Testis (tissue), 2 donors: ENCODE measurements at regions not wholly inside any gene's neighbourhood (a gene's known extent, or its start where the extent isn't known, plus 50 kb on each side); places are given as distances from the start of the nearest gene placed in this dataset.

Experiments
- DNase-seq: peaks from one replicate; pipeline ENCODE4 v3.0.0-alpha.2; 2019
- H3K27ac ChIP-seq, 2 donors: fragments of 200-600 bp; sonication (generic); one replicate each; pipeline ENCODE4 v1.5.1; 2019
- H3K27me3 ChIP-seq: fragments of 200-600 bp; sonication (generic); one replicate; pipeline ENCODE4 v1.5.1; 2019
- H3K36me3 ChIP-seq: fragments of 200-600 bp; sonication (generic); one replicate; pipeline ENCODE4 v1.5.1; 2017; ENCODE audit warnings: low read depth; ENCODE audit errors: missing control alignments
- H3K4me1 ChIP-seq: fragments of 200-600 bp; sonication (generic); one replicate; pipeline ENCODE4 v1.5.1; 2019
- H3K4me3 ChIP-seq, 2 donors: fragments of 200-600 bp; sonication (generic); one replicate each; pipeline ENCODE4 v1.5.1; 2017 to 2019
- H3K9me3 ChIP-seq: fragments of 200-600 bp; sonication (generic); one replicate; pipeline ENCODE4 v1.5.1; 2017
- POLR2A ChIP-seq: fragments of 450-650 bp; IDR thresholded peaks from one replicate; pipeline ENCODE4 v1.6.1; 2017; ENCODE audit warnings: antibody characterized with exemption, mild to moderate bottlenecking, moderate library complexity
- WGBS, 2 donors: methylation state at CpG; one replicate each; pipeline ENCODE4 v1.1.5; 2018; 5-methylcytosine and 5-hydroxymethylcytosine counted together
- intact Hi-C: fragments of 100-400 bp; cut with DNase I; formaldehyde crosslinking; loops from one replicate; pipeline ENCODE4 v1.15.1; 2023; ENCODE audit warnings: low total_unique reads
- TF ChIP-seq, protein P1 (sequence below), 3 experiments: fragments of 450-650 bp in 2 of 3; fragments of 200-600 bp in 1 of 3; sonication (generic) in 1 of 3; IDR thresholded peaks; one replicate each; pipeline ENCODE4 v1.5.1; 2016 to 2019; ENCODE audit warnings: antibody characterized with exemption in 3 of 3, mild to moderate bottlenecking in 2 of 3, moderate library complexity in 1 of 3

DNA sequence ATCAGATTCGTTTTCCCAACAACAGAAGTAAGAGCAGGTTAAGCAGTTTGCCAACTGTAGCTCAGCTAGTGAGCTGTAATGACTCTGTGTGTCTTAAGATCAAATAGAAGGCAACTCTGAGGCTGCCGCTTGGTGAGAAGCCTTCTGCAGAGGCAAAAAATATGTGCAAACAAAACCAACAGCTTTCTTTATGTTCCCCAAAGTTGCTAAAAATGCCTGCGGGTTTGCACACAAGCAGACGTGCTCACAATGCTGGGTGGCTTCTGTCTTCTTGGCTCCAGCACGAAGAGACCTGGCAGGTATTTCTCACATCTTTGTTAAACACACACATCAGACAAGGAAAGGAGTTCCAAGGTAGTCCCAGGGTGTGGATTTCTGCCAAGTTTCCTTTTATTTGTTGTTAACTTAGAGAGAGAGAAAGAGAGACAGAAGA lies 158.9 kb upstream of the JUN start:
- Histone ChIP-seq H3K27me3 (no peaks in the 10 kb centered on the region), H3K9me3 (no peaks in the 10 kb centered on the region), H3K4me3 (no peak overlapping the region), H3K36me3 (no peaks in the 10 kb centered on the region), H3K4me1 (no peaks in the 10 kb centered on the region), H3K27ac (no peak overlapping the region)
- no peak for TF ChIP-seq POLR2A
- TF ChIP-seq, protein P1, sequence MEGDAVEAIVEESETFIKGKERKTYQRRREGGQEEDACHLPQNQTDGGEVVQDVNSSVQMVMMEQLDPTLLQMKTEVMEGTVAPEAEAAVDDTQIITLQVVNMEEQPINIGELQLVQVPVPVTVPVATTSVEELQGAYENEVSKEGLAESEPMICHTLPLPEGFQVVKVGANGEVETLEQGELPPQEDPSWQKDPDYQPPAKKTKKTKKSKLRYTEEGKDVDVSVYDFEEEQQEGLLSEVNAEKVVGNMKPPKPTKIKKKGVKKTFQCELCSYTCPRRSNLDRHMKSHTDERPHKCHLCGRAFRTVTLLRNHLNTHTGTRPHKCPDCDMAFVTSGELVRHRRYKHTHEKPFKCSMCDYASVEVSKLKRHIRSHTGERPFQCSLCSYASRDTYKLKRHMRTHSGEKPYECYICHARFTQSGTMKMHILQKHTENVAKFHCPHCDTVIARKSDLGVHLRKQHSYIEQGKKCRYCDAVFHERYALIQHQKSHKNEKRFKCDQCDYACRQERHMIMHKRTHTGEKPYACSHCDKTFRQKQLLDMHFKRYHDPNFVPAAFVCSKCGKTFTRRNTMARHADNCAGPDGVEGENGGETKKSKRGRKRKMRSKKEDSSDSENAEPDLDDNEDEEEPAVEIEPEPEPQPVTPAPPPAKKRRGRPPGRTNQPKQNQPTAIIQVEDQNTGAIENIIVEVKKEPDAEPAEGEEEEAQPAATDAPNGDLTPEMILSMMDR (IDR thresholded peaks at IDR 0.05), result no peak
- intact Hi-C loops, result no loop called here
- DNase-seq, result no peak
- WGBS, 2 donors, result 73% methylated on average over 5 of the region's 5 CpGs

DNA sequence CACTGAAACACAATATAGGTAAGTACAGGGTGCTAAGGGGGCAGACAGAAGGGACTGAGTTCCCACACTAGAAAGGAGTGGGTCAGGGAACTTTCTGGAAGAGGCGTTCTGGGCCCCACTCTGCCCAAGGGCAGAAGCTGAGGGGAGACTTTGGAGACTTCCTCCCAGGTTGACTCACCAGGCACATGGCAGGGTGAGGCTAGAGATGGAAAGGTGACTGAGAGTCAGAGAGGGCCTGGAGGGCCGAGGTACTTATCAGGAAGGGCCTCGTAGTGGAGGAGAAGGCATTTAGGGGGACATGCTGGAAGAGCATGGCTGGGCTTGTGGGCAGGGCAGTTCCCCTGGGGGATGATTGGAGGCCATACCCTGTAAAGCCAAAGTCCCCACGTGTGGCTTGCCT lies 159.9 kb upstream of the JUN start:
- H3K4me3 ChIP-seq, result no peak overlapping the region
- TF ChIP-seq, protein P1 (IDR thresholded peaks at IDR 0.05), result no peak
- no peak for TF ChIP-seq POLR2A
- WGBS, 2 donors, result 82 to 89% methylated on average over 4 of the region's 4 CpGs
- H3K27me3 ChIP-seq, result no peaks in the 10 kb centered on the region
- no peaks in the 10 kb centered on the region for H3K36me3 ChIP-seq
- H3K4me1 ChIP-seq, result no peaks in the 10 kb centered on the region
- no peaks in the 10 kb centered on the region for H3K9me3 ChIP-seq
- no peak overlapping the region for H3K27ac ChIP-seq
- DNase-seq, result no peak
- intact Hi-C loops, result no loop called here

DNA sequence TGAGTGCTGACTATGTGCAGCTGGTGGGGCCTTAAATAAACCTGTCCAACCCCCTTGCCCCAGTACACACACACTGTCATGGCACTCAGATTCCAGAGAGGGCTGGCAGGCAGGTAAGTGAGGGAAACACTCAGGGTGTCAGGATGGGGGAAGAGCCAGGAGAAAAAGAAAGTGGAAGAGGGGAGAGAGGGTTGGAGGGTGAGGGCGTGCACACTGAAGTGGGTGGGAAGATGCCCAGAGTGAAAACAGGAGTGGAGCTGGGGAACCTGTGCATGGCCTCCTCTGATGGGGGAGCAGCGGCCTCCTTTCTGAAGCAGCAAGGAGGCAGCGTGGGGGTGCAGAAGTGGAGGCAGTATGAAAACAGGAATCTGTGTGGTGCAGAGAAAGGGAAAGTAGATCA lies 160.6 kb upstream of the JUN start:
- Histone ChIP-seq H3K36me3 (no peaks in the 10 kb centered on the region), H3K27me3 (no peaks in the 10 kb centered on the region), H3K9me3 (no peaks in the 10 kb centered on the region), H3K27ac (no peak overlapping the region), H3K4me1 (no peaks in the 10 kb centered on the region), H3K4me3 (no peak overlapping the region)
- no peak for DNase-seq
- TF ChIP-seq POLR2A, result no peak
- TF ChIP-seq, protein P1 (IDR thresholded peaks at IDR 0.05), result no peak
- intact Hi-C loops, result no loop called here
- WGBS, 2 donors, result 94 to 95% methylated on average over 3 of the region's 3 CpGs

DNA sequence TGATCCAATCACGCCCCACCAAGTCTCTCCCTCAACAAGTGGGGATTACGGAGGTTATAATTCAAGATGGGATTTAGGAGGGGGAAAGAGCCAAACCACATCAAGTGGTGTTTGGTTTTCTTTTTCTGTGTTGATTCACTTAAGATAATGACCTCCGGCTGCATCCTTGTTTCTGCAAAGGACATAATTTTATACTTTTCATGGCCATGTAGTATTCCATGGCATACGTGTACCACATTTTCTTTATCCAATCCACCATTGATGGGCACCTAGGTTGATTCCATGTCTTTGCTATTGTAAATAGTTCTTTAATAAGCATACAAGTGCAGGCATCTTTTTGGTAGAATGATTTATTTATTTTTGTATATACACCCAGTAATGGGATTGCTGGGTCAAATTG lies 162.5 kb upstream of the JUN start:
- no peak overlapping the region for H3K27ac ChIP-seq
- H3K4me1 ChIP-seq, result no peaks in the 10 kb centered on the region
- 91 to 93% methylated on average over 4 of the region's 4 CpGs for WGBS, 2 donors
- H3K9me3 ChIP-seq, result no peaks in the 10 kb centered on the region
- TF ChIP-seq POLR2A, result no peak
- TF ChIP-seq, protein P1 (IDR thresholded peaks at IDR 0.05), result no peak
- H3K36me3 ChIP-seq, result no peaks in the 10 kb centered on the region
- intact Hi-C loops, result no loop called here
- H3K4me3 ChIP-seq, result no peak overlapping the region
- DNase-seq, result no peak
- no peaks in the 10 kb centered on the region for H3K27me3 ChIP-seq

DNA sequence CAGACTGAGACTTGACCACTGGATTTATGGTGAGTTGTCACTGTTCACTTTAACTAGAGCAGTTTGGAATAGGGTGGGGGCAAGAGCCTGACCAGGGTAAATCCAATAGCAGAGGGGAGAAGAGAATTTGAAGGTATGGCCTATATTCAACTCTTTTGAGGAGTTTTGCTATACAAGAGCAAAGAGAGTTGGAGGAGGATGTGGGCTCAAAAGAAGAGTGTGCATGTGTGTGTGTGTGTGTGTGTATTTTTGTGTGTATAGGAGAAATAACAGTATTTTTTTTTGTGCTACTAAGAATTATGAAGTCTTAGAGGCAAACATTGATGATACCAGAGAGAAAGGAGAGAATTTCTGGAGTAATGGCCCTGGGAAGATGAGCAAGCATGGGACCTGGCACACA lies 164.8 kb upstream of the JUN start:
- intact Hi-C loops, result no loop called here
- Histone ChIP-seq H3K36me3 (no peaks in the 10 kb centered on the region), H3K27me3 (no peaks in the 10 kb centered on the region), H3K4me1 (no peaks in the 10 kb centered on the region), H3K27ac (no peak overlapping the region), H3K4me3 (no peak overlapping the region), H3K9me3 (no peaks in the 10 kb centered on the region)
- no peak for DNase-seq
- no peak for TF ChIP-seq POLR2A
- TF ChIP-seq, protein P1 (IDR thresholded peaks at IDR 0.05), result no peak
